Duodenal mucosa (tissue), 2 donors: ENCODE measurements at regions not wholly inside any gene's neighbourhood (a gene's known extent, or its start where the extent isn't known, plus 50 kb on each side); places are given as distances from the start of the nearest gene placed in this dataset.

Source experiments
- H3K27ac ChIP-seq: one replicate; pipeline ENCODE4 v1.7.0; 2013; ENCODE audit warnings: low read depth, low read length
- H3K27me3 ChIP-seq, 2 donors: one replicate each; pipeline ENCODE4 v1.7.0; 2013; ENCODE audit warnings: low read length in 2 of 2, control low read depth in 1 of 2; ENCODE audit not compliant: insufficient read depth in 2 of 2, control insufficient read depth in 1 of 2
- H3K36me3 ChIP-seq, 2 donors: one replicate each; pipeline ENCODE4 v1.7.0; 2013; ENCODE audit warnings: low read length in 2 of 2, control low read depth in 1 of 2; ENCODE audit not compliant: insufficient read depth in 2 of 2, control insufficient read depth in 1 of 2
- H3K4me1 ChIP-seq, 2 donors: one replicate each; pipeline ENCODE4 v1.7.0; 2013; ENCODE audit warnings: low read length in 2 of 2, control low read depth in 1 of 2; ENCODE audit not compliant: insufficient read depth in 2 of 2, control insufficient read depth in 1 of 2
- H3K4me3 ChIP-seq, 2 donors: one replicate each; pipeline ENCODE4 v1.7.0; 2013; ENCODE audit warnings: low read length in 2 of 2, low read depth in 1 of 2
- H3K9ac ChIP-seq, 2 donors: one replicate each; pipeline ENCODE4 v1.7.0; 2013; ENCODE audit warnings: low read length in 2 of 2, low read depth in 1 of 2
- H3K9me3 ChIP-seq, 2 donors: one replicate each; pipeline ENCODE4 v1.7.0; 2013; ENCODE audit warnings: low read length in 2 of 2, control low read depth in 1 of 2; ENCODE audit not compliant: control insufficient read depth in 1 of 2

DNA sequence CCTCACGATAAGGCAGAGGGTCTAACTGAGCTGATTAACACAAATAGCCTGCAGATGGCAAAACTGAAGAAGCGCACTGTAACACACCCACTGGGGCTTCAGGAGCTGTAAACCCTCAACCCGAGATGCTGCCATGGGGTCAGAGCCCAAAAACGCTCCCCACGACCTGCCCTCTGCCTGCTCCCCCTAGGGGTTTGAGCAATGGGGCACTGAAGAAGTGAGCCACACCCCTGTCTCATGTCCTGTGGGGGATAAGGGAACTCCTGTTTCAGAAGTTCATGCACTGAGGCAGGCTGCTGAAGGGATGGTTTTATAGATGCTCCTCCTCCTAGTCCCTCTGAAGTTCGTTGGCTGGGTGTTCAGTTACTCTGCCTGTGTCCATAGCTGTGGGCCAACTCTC lies 105.9 kb upstream of the CELF4 start:
- no peak overlapping the region for H3K27ac ChIP-seq
- H3K4me1 ChIP-seq: no peaks in the 10 kb centered on the region
- no peaks in the 10 kb centered on the region for H3K27me3 ChIP-seq
- no peak overlapping the region for H3K4me3 ChIP-seq
- H3K36me3 ChIP-seq: no peaks in the 10 kb centered on the region
- no peak overlapping the region for H3K9ac ChIP-seq
- H3K9me3 ChIP-seq: no peaks in the 10 kb centered on the region

DNA sequence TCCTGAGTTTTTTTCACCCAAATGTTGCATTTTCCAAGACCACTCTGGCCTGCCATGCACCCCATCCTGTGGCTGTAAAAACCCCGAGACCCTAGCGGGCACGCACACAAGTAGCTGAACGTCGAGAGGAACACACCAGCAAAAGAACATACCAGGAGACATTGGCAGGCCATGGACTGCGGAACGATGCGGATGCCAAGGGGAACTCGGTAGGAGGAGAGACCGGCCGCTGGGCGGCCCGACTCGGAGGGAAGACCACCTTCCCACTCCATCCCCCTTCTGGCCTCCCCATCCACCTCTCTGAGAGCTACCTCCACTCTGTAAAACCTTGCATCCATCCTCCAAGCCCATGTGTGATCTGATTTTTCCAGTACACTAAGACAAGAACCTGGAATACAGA lies 105.5 kb upstream of the CELF4 start:
- H3K9ac ChIP-seq: no peak overlapping the region
- no peak overlapping the region for H3K27ac ChIP-seq
- H3K27me3 ChIP-seq: no peaks in the 10 kb centered on the region
- H3K4me3 ChIP-seq: no peak overlapping the region
- no peaks in the 10 kb centered on the region for H3K4me1 ChIP-seq
- no peaks in the 10 kb centered on the region for H3K9me3 ChIP-seq
- H3K36me3 ChIP-seq: no peaks in the 10 kb centered on the region

DNA sequence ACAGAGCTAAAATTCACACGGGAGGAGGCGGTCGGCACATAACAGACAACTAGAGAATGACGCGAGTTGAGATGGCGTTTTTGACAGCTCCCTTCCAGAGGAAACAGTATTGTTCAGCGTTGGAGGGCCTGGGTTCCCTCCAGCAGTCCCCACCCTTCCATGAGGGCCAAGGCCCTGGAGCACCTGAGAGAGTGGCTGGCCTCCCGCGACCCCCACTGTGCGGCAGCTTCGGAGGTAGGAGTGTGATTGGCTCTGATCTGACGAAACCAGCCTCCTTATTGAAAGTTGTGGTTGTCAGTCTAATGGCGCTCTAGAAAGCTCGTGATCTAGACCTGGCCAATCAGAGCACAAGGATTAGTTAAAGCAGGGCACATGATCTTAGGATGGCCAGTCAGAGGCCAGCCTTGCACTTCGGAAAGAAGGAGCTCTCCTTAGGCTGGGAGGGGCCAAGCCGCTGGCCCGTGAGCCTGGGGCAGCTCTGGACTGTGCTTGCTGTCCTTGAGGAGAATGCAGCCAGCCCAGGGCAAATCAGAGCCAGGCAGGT lies 104.5 kb upstream of the CELF4 start:
- Histone ChIP-seq H3K4me3 (no peak overlapping the region), H3K27ac (no peak overlapping the region), H3K9ac (no peak overlapping the region), H3K36me3 (no peaks in the 10 kb centered on the region), H3K9me3 (no peaks in the 10 kb centered on the region), H3K4me1 (no peaks in the 10 kb centered on the region), H3K27me3 (no peaks in the 10 kb centered on the region)

DNA sequence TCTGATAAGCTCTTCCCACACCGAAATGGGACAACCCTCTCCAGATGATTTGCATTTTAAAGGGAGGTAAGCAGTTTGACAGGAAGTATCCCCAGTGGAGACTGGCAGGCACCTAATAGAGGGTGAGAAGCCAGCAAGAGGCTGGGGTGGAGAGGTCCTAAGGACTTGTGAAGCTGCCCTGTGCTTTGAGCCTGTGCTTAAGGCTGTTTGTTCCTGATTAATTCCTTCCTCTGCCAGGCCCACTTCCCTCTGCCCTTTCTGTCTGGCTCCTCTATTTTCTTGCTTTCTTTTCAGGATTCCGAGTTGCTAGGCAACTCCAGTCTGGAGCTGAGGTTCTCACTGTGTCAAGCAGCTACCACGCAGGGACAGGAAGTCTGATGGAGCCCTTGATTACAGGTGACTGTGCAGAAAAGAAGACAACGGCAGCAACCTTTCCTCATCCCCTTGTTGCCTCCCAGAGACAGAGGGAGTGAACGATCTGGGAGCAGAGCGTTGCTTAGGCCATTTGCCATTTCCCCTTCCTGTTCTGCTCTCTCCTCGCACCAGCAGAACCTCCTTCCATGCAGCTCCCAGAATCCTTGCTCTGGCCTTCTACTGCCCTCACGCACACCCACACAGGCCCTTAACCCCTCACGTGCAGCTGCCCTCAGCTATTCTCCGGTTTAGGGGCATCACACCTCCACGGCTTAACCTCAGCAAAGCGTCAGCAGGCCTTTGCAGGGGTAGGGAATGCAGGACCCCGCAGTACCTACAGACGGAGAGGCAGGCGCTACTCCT lies 103.6 kb upstream of the CELF4 start:
- Histone ChIP-seq H3K27ac (no peak overlapping the region), H3K27me3 (no peaks in the 10 kb centered on the region), H3K9ac (no peak overlapping the region), H3K4me1 (no peaks in the 10 kb centered on the region), H3K4me3 (no peak overlapping the region), H3K36me3 (no peaks in the 10 kb centered on the region), H3K9me3 (no peaks in the 10 kb centered on the region)

DNA sequence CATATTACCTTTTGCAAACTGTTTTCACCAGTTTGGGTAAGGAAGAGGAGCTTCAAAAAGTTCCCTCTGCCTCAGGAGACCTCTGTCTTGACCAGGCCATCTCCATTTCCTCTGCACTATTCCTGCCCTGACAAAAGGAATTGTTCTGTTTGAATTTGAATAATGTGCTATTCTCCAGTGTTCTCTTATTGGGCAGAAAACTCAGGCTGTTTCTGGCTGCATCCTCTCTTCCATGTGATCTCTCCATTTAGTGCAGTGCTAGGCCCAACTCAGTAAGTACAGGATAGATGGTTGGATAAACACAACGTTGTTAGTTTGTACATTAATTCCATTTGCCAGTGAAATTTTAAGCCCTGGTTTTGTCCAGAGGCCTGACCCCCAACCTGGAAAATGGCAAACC lies 102.2 kb upstream of the CELF4 start:
- Histone ChIP-seq H3K9me3 (no peaks in the 10 kb centered on the region), H3K27me3 (no peaks in the 10 kb centered on the region), H3K27ac (no peak overlapping the region), H3K9ac (no peak overlapping the region), H3K36me3 (no peaks in the 10 kb centered on the region), H3K4me1 (no peaks in the 10 kb centered on the region), H3K4me3 (no peak overlapping the region)

DNA sequence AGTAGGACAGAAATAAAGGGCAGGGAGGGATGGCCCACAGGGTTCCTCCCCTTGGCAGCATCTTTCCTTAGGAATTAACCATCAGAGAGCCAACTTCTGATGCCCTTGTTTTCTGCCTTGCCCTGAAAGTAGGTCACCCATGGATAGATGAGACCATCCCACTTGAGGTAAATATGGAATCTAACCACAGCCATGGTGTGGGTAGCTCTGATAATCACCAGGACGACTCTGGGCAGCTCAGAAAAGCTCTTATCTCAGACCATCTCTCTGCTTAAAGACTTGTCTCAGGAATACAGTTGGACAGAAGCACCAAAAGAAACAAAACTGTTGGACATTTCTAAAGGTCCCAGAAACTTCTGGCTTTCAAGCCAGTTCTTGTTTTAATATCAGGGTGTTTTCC lies 101.4 kb upstream of the CELF4 start:
- no peaks in the 10 kb centered on the region for H3K36me3 ChIP-seq
- H3K9ac ChIP-seq: no peak overlapping the region
- H3K9me3 ChIP-seq: no peaks in the 10 kb centered on the region
- no peak overlapping the region for H3K27ac ChIP-seq
- no peaks in the 10 kb centered on the region for H3K4me1 ChIP-seq
- no peak overlapping the region for H3K4me3 ChIP-seq
- no peaks in the 10 kb centered on the region for H3K27me3 ChIP-seq

DNA sequence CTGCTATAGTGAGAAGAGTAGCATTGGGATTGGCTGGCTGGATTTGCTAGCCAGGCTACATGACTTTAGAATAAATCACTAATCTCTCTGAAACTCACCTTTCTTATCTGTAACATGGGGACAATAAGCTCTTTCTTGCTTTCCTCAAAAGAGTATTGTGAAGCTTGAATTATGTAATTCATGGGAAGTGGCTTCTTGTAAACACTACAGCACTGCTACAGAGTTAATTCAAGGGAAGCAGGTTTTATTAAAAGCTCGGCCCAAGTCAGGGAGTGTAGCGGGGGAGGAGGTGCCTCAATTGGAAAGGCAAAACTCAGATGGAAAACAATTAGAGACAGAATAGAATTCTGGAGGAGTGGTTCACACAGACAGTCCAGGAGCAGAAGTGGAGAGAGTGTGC lies 100.9 kb upstream of the CELF4 start:
- H3K27ac ChIP-seq: no peak overlapping the region
- H3K27me3 ChIP-seq: no peaks in the 10 kb centered on the region
- no peaks in the 10 kb centered on the region for H3K36me3 ChIP-seq
- no peak overlapping the region for H3K9ac ChIP-seq
- no peaks in the 10 kb centered on the region for H3K9me3 ChIP-seq
- no peak overlapping the region for H3K4me3 ChIP-seq
- no peaks in the 10 kb centered on the region for H3K4me1 ChIP-seq

DNA sequence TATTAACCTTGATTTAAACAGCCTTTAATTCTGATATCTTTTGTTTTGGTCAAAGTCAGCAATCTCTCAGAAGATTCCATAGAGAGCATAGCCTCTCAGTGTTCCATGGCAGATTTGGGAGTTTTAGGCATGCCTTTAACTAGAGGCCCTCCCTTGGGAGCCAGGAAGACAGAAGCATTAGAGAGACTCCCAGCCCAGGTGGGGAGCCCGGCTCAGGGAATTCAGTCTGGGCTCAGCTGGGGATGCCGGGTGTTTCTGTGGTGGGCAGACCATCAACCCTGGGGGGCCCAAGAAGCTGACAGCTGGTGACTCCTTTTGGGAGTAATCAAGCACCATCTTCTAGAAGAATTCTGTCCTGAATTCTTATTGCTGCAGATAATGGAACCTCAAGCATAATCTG lies 99.7 kb upstream of the CELF4 start:
- no peaks in the 10 kb centered on the region for H3K36me3 ChIP-seq
- no peak overlapping the region for H3K9ac ChIP-seq
- H3K27ac ChIP-seq: no peak overlapping the region
- H3K9me3 ChIP-seq: no peaks in the 10 kb centered on the region
- no peak overlapping the region for H3K4me3 ChIP-seq
- H3K4me1 ChIP-seq: no peaks in the 10 kb centered on the region
- no peaks in the 10 kb centered on the region for H3K27me3 ChIP-seq

DNA sequence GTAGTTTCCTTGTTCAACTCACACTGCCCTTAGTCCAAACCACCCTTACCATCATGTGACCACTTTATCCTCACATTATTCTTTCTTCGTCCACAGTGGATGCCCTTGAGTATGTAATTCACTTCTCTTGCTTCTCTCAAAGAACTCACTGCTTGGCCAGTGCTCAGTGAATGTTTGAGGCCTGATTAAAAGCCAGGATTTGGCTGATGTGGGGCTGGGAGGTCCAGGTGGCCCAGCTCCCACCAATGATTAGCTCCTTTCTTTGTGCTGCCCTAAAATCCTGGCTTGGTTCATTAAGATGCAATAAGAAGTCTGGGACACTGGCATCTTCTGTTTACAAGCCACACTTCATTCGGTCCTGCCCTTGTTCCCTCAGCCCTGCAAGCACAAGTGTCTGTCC lies 97.8 kb upstream of the CELF4 start:
- Histone ChIP-seq H3K36me3 (no peaks in the 10 kb centered on the region), H3K27ac (no peak overlapping the region), H3K4me1 (no peaks in the 10 kb centered on the region), H3K4me3 (no peak overlapping the region), H3K27me3 (no peaks in the 10 kb centered on the region), H3K9ac (no peak overlapping the region), H3K9me3 (no peaks in the 10 kb centered on the region)

DNA sequence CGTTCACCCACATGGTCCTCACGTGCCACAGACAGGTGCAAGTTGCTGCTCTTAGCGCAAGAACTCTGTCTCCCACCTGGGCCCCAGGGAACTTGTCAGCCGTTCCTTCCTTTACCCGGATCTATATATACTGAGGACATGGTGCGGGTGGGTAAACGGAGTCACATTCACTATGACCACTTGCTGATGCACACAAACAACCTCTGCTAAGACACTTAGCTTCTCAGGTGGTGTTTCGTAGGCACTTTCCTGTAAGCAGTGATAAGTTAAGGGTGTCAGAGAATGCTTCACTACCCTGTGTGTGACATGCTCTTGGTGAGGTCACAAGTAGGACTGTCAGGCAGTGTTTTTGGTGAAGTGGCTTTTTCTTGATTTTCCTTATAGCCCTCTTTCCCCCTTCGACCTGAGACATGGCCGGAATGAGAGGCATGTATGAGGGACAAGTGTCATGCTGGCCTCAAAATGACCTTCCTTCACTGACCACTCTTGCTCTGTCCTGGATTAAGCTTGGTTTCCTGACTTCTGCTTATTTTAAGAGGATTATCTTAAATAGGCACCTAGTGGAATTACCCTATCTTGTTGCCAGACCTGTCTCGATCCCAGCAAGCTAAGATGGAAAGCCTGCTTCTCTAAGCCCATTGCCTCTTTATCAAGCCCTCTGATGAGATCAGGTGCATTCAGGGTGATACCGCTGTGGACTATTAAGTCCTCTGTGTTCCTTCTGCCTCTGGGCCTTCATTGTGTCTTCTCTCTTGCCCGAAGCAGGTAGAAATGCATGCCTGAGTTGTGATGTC lies 97.1 kb upstream of the CELF4 start:
- Histone ChIP-seq H3K4me3 (no peak overlapping the region), H3K27ac (no peak overlapping the region), H3K9me3 (no peaks in the 10 kb centered on the region), H3K27me3 (no peaks in the 10 kb centered on the region), H3K9ac (no peak overlapping the region), H3K4me1 (no peaks in the 10 kb centered on the region), H3K36me3 (no peaks in the 10 kb centered on the region)
